DMS53 treated with DMSO at 0.1 percent for 48 hours (cell line): ENCODE measurements at regions not wholly inside any gene's neighbourhood (a gene's known extent, or its start where the extent isn't known, plus 50 kb on each side); places are given as distances from the start of the nearest gene placed in this dataset.

Experiments used
- DNase-seq: peaks from one replicate; lab custom pipeline; 2025; ENCODE audit not compliant: unreplicated experiment; lab: John Stamatoyannopoulos, UW

DNA sequence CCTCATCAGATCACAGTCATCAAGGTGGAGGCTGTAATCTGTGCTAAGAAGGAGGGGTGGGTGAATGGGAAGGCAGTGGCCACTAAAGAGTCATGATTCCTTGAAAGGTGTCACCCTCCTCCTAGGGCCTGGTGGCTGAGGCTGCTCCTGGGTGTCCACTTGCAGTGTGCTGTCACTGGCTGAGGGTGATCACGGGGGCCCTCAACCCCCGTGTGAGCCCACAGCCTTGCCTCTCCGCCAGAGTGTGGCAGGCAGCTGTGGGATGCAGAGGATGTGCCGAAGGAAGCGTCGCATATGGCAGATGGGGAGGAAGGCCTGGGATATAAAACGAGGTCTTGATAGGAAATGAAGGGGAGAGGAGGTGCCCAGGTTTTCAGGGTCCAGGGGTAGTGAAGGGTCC is 476.5 kb downstream of the PTPRU start:
- no peak for DNase-seq

DNA sequence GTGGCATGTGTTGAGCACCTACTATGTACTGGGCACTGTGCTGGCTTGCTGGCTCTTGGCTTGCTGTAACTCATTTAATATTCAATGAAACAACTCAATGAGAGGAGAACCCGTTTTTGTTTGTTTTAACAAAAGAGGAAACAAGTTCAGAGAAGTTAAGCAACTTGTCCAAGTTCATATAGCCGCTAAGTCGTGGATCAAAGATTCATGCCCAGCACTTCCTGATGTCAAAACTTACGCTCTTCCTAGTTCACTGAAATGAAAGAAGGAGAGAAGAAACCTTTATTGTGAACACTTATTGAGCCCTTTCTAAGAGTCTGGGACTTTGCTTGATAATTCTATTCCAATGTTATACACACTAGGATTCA is 475.9 kb downstream of the PTPRU start:
- DNase-seq = no peak

GRCh38 chr1:29711582-29712283 is 475.4 kb downstream of the PTPRU start:
- DNase-seq = no peak

DNA sequence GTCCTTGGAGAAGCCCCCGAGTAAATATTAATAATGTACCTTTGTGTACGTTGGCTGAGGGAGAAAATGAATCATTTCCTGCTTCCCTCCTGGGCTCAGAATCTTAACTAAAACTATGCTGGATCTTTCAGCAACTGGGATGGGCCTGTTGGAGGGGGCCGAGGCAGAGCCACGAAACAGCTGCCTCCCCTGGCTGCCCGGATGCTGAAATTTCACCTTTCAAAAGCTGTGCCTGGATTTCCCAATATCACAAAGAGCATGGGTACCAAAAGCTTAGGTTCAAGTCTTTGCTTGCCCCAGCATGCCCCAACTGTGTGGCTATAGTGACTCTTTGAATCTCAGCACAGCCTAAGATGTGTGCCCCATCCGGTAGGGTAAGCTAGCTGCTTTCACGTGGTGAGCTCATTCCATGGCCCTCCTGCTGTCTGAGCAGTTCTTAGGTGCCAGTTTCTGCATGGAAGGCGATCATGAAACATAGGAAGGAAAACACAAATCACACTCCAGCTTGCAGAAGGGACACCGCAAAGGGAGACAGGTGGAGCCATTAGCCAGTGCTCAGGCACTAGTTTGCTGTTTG is 473.5 kb downstream of the PTPRU start:
- DNase-seq = no peak

GRCh38 chr1:29708796-29709703 is 472.7 kb downstream of the PTPRU start:
- no peak for DNase-seq

DNA sequence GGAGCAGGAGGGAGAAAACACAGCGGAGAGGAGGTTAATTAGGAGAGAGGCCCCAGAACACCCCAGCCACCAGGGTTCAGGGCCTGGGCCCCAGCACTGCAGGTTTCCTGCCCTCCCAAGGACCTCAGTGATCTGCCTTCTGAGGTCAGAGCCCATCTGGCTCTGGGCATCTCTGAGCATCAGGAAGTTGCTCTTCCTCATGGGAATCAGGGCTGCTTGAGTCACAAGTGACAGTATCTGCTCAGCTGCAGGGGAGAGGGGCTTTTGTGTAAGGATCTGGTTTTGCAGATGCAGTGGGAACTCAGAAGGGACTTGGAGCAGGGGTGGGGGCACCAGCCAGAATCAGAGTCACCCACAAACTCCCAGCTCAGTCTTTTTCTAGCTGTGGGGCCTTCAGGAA is 472.1 kb downstream of the PTPRU start:
- no peak for DNase-seq

DNA sequence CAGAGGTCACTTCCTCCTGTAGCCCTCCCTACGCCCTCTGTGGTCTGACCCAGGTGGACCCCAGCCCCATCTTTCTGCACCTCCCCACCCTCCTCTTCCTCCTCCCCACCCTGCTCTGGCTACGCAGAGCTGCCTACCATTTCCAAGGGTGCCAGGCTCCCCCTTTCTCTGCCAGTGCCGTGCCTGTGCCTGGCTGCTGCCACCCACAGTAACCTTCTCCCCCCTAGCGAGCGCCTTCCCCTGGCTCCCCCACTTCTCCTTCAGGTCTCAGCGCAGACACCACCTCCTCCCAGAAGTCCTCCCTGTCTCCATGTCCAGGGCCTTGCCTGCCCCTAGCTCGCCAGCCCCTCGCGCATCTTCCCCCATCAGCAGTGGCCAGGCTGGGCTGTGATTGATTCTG is 471.5 kb downstream of the PTPRU start:
- DNase-seq = no peak

- DNase-seq = no peak
Measured at GRCh38 chr1:29706936-29707335, 470.6 kb downstream of the PTPRU start.

GRCh38 chr1:29704430-29704829 is 468.1 kb downstream of the PTPRU start:
- no peak for DNase-seq

DNA sequence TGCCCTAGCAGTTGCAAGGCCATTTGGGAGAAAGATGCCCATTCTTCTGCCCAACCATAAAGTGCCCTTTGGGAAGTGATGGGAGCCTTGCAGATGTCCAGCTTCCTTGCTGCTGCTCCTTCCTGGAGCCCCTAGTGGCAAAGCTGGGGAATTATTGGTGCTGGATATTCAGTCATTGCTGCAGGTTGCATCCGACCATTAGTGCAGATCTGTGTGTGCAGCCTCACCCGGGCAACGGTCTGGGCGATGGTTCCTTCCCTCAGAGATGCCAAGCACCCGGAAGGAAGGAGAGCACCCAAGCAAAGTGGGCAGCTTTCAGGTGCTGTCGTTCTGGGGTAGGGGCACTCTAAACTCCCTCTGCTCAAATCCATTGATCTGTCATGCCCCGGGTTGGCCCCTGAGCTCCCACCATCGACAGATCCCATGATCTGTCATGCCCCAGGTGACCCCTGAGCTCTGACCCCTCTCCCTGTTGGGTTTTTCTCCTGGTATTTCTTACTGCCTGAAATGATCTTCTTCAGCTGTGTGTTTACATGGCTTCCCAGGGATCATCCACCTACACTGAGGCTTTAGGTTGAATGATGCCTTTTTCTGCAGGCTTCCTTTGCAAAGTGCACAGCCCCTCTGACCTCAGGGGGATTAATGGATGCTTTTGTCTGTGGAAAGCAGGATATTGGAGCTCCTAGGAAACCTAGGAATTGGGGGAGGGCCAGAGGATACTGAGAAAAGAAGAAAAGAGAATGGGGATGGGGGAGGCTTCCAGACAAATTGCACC is 467.5 kb downstream of the PTPRU start:
- DNase-seq = peak; percentile 2

DNA sequence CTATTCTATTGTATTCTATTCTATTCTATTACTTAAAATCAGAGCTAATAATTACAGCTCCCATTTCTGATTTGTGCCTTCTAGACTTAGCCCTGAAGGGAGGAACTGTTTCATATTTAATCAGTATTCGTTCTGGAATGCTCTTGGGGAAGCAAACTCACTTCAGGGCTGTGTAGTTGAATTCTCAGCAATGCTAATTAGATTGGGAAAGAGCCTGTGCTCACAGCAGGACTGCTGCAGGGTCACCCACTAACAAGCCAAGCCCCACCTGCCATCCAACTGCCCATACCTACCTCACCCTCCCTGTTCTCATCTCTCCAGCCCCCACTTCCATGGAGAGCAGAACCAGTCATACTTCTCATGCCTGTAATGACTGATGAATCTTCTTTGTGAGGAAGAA is 464.2 kb downstream of the PTPRU start:
- DNase-seq = no peak

GRCh38 chr1:29698626-29699025 is 462.3 kb downstream of the PTPRU start:
- no peak for DNase-seq

- DNase-seq = no peak
Measured at GRCh38 chr1:29698033-29698432, 461.7 kb downstream of the PTPRU start.

DNA sequence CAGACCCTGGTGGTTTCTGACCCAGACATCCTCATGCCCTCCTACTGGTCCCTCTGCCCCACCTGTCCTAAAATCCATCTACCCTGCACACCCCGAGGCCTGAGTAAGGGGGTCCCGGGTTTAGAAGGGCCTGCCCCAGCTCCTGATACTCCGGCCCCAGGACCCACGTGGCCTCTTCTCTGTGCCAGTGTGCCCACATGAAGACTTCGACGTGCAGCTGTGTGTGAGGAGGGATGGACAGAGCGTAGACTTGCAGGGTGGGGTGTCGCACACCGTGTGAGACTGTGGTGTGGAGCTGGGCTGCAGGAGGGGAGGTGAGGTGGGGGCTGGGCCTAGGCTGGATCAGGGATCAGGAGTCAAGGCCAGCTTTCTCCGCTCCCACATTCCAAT is 461.1 kb downstream of the PTPRU start:
- no peak for DNase-seq

- DNase-seq = no peak
Measured at GRCh38 chr1:29696656-29697390, 460.5 kb downstream of the PTPRU start.

DNA sequence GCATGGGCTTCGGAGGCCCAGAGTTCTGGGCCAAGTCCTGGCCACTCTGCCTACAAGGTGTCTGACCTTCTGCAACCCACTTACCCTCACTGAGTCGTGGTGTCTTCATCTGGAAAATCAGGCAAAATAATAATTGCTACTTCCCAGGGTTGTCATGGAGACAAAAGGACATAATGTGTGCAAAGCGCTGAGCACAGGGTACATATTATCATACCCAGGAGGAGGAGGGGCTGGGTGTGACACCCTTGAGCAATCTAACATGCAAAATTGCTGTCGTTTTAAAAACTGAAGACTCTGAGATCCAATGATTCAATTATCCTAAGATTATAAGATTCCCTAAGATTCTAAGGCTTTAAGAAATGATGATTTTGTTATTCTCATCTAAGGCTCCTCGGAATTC is 459.5 kb downstream of the PTPRU start:
- no peak for DNase-seq

DNA sequence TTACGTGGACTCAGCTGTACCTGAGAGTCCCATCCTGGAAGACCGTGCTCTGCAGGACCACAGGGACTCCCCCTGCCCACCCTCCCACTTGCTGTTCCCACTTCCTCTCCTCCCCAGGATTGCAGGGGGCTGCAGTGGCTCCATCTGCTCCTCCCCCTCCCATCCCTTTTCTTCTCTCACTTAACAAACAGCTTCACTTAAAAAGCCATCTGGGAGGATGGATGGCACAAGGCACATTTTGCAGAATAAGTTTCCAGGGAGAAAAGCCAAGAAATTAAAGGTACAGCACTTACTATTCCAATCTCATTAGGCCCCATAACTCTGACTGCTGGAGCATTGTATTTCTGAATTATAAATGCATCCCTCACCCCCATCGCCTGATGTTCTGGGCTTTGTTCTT is 458.7 kb downstream of the PTPRU start:
- DNase-seq = no peak

GRCh38 chr1:29691499-29691898 is 455.2 kb downstream of the PTPRU start:
- no peak for DNase-seq

GRCh38 chr1:29690156-29690555 is 453.8 kb downstream of the PTPRU start:
- no peak for DNase-seq

DNA sequence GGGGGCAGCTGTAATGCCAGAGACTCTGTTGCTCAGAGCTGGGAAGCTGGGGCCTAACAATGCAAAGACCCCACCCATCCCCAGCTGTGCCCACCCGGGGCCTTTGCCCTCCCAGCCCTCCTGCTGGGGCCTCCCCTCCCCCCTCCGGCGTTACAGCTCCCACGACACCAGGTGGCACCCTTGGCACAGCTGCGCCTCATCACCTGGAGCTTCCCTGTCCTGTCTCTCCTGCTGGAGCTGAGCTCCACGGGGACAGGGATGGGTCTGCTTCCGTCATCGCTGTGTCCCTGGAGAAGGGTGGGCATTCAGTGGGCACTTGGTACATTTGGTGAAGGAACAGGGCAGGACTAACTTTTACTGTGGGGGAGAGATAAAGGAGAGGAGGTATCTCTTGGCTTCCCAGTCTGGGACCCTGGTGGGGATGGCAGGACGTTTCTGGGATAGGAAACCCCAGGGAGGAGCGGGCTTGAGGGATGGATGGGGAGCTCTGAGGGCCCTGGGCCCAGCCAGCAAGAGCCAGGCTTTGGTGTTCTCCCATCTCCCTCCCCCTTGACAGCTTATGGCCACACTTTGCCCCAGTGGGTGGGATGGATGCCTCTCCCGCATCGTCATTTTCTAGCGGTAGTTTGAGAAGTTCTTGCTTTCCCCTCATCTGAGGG is 453.2 kb downstream of the PTPRU start:
- DNase-seq = no peak
